ENCODE measurements at regions not wholly inside any gene's neighbourhood (a gene's known extent, or its start where the extent isn't known, plus 50 kb on each side); places are given as distances from the start of the nearest gene placed in this dataset.

DNA sequence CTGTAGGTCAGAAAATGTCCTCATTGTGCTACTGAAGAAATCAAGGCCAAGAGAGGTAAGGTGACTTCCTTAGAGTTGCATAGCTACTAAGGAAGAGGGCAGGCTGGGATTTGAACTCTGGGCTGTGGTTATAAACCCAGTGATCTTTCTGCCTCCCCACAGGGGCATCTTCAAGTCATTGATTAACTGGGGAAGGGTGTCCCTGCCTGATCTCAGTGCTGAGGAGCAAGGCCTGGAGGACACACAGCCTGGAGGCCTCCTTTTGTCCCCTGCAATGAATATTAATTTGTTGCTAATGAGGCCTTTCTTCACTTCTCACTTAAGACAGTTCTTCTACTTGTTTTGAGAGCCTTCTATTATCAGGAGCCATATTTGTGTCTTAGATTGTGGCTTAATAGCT is 83.8 kb downstream of the KATNIP start:
- TF ChIP-seq, protein P1, sequence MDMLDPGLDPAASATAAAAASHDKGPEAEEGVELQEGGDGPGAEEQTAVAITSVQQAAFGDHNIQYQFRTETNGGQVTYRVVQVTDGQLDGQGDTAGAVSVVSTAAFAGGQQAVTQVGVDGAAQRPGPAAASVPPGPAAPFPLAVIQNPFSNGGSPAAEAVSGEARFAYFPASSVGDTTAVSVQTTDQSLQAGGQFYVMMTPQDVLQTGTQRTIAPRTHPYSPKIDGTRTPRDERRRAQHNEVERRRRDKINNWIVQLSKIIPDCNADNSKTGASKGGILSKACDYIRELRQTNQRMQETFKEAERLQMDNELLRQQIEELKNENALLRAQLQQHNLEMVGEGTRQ (IDR thresholded peaks at IDR 0.05; ENCODE audit: borderline replicate concordance, low read depth, low read length), result no peak
- TF ChIP-seq FOXM1 (IDR thresholded peaks at IDR 0.05; ENCODE audit: low read depth) (no peak), RFX5 (IDR thresholded peaks at IDR 0.05; ENCODE audit: low read length) (no peak), EP300 (IDR thresholded peaks at IDR 0.05; ENCODE audit: borderline replicate concordance in 1 of 2, low read depth in 1 of 2, low read length in 1 of 2) (no peak)
- TF ChIP-seq, protein P2, sequence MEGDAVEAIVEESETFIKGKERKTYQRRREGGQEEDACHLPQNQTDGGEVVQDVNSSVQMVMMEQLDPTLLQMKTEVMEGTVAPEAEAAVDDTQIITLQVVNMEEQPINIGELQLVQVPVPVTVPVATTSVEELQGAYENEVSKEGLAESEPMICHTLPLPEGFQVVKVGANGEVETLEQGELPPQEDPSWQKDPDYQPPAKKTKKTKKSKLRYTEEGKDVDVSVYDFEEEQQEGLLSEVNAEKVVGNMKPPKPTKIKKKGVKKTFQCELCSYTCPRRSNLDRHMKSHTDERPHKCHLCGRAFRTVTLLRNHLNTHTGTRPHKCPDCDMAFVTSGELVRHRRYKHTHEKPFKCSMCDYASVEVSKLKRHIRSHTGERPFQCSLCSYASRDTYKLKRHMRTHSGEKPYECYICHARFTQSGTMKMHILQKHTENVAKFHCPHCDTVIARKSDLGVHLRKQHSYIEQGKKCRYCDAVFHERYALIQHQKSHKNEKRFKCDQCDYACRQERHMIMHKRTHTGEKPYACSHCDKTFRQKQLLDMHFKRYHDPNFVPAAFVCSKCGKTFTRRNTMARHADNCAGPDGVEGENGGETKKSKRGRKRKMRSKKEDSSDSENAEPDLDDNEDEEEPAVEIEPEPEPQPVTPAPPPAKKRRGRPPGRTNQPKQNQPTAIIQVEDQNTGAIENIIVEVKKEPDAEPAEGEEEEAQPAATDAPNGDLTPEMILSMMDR (IDR thresholded peaks at IDR 0.05), result no peak
- TF ChIP-seq, protein P3, sequence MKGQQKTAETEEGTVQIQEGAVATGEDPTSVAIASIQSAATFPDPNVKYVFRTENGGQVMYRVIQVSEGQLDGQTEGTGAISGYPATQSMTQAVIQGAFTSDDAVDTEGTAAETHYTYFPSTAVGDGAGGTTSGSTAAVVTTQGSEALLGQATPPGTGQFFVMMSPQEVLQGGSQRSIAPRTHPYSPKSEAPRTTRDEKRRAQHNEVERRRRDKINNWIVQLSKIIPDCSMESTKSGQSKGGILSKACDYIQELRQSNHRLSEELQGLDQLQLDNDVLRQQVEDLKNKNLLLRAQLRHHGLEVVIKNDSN (IDR thresholded peaks at IDR 0.05; ENCODE audit: borderline replicate concordance, low read depth), result no peak

All from SK-N-SH (cell line).